ENCODE measurements at regions not wholly inside any gene's neighbourhood (a gene's known extent, or its start where the extent isn't known, plus 50 kb on each side); places are given as distances from the start of the nearest gene placed in this dataset.
"Not testable (repeated sequence)": the region's sequence is repeated elsewhere in the genome, so short reads cannot be mapped to it uniquely, and the experiment has no call there.

DNA sequence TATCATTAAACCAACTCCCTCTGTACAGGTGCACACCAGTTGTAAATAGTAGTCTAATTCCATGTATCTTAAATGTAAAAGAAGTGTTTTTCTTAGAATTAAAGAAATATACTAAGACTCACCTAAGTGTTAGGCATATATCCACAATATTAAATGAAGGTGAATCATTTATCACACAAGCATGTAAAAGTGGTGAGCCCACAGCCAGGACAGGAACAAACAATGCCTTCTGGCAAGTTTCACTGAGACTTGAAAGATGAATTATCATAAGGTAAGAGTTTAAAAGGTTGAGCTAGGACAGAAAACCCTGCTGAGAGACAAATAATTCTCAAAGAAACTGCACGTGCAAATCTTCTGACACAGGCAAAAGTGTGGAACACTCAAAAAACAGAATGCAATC is 832.5 kb downstream of the TAF11L14 start:
- Histone ChIP-seq H3K27me3 (ENCODE audit: control insufficient read depth, insufficient read depth, low read length) (no peaks in the 10 kb centered on the region), H3K9me3 (ENCODE audit: control insufficient read depth, low read length) (no peaks in the 10 kb centered on the region), H3K36me3 (ENCODE audit: control insufficient read depth, insufficient read depth, low read length) (no peaks in the 10 kb centered on the region), H3K4me1 (ENCODE audit: control insufficient read depth, insufficient read depth, low read length) (no peaks in the 10 kb centered on the region), H3K4me3 (ENCODE audit: low read length) (no peak overlapping the region), H3K9ac (ENCODE audit: low read length) (no peak overlapping the region)

DNA sequence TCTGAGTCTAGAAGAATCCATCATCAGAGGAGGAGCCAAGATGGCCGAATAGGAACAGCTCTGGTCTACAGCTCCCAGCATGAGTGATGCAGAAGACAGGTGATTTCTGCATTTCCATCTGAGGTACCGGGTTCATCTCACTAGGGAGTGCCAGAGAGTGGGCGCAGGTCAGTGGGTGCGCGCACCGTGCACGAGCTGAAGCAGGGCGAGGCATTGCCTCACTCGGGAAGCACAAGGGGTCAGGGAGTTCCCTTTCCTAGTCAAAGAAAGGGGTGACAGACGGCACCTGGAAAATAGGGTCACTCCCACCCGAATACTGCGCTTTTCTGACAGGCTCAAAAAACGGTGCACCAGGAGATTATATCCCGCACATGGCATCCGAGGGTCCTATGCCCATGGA is 837.5 kb downstream of the TAF11L14 start:
- H3K27me3 ChIP-seq (ENCODE audit: control insufficient read depth, insufficient read depth, low read length); H3K36me3 ChIP-seq (ENCODE audit: control insufficient read depth, insufficient read depth, low read length); H3K4me3 ChIP-seq (ENCODE audit: low read length); H3K9ac ChIP-seq (ENCODE audit: low read length); H3K4me1 ChIP-seq (ENCODE audit: control insufficient read depth, insufficient read depth, low read length); H3K9me3 ChIP-seq (ENCODE audit: control insufficient read depth, low read length): not testable (repeated sequence)

DNA sequence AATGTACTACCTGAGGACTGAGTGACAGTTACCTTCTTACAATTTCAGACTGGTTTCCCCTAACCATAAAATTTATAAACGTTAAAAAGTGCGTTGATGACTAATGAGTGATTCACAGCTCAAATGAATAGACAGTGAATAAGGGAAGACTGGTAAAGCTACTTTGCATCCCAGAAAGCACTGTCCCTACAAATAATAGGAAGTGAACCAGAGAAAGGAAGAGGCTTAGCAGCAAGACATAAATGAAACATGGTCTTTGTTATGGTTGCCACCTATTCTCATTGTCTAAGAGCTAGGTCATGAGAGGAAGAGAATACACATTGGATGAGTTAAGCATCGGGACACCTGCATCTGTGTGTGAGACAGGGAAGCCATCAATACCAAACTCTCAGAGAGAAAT is 849.2 kb downstream of the TAF11L14 start:
- H3K36me3 ChIP-seq (ENCODE audit: control insufficient read depth, insufficient read depth, low read length): no peaks in the 10 kb centered on the region
- H3K27me3 ChIP-seq (ENCODE audit: control insufficient read depth, insufficient read depth, low read length): no peaks in the 10 kb centered on the region
- no peak overlapping the region for H3K9ac ChIP-seq (ENCODE audit: low read length)
- H3K9me3 ChIP-seq (ENCODE audit: control insufficient read depth, low read length): no peaks in the 10 kb centered on the region
- H3K4me1 ChIP-seq (ENCODE audit: control insufficient read depth, insufficient read depth, low read length): no peaks in the 10 kb centered on the region
- no peak overlapping the region for H3K4me3 ChIP-seq (ENCODE audit: low read length)

DNA sequence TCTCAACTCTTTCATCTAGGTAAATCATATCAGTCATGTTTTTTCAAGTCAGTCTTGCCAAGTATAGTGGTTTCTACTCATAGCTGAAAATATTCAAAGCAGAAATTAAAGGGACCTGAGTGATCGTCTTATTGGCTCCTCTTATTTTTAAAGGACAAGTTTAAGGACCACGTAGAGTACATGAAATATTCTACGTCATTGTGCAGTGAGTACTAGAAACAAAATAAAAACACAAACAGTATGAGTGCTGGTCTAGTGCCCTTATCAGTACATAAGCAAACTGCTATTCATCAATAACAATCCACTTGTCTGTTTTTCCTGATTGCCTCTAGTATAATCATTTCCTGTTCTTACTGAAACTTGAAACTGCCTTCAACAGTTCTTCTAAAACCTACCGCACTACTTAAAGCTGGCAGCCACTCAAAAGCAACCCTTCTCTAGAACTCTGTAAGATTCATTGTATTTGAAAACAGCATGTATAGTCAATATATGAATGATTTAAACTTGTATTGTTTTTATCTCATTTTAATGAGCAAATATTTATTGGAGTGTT is 853.7 kb downstream of the TAF11L14 start:
- Histone ChIP-seq H3K4me3 (ENCODE audit: low read length) (no peak overlapping the region), H3K9me3 (ENCODE audit: control insufficient read depth, low read length) (no peaks in the 10 kb centered on the region), H3K36me3 (ENCODE audit: control insufficient read depth, insufficient read depth, low read length) (no peaks in the 10 kb centered on the region), H3K27me3 (ENCODE audit: control insufficient read depth, insufficient read depth, low read length) (no peaks in the 10 kb centered on the region), H3K9ac (ENCODE audit: low read length) (no peak overlapping the region), H3K4me1 (ENCODE audit: control insufficient read depth, insufficient read depth, low read length) (no peaks in the 10 kb centered on the region)

DNA sequence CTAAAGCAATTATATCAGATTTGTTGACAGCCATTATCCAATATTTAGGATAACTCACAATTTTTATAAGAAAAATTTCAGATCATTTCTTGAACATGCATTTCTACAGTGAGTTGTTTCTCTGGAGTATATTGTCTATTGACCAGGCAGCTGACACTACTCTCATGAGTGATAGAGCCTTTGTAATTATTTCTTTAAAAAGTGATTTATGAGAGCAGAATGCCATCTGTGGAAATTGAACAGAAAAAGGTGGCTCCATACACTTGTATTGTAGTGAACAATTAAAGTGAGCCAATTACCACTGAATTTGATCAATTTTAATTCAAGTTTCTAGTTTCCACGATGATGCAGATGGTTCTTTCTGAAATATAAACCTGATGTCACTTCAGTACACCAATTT is 855.4 kb downstream of the TAF11L14 start:
- H3K4me1 ChIP-seq (ENCODE audit: control insufficient read depth, insufficient read depth, low read length): no peaks in the 10 kb centered on the region
- no peak overlapping the region for H3K9ac ChIP-seq (ENCODE audit: low read length)
- no peaks in the 10 kb centered on the region for H3K9me3 ChIP-seq (ENCODE audit: control insufficient read depth, low read length)
- no peaks in the 10 kb centered on the region for H3K27me3 ChIP-seq (ENCODE audit: control insufficient read depth, insufficient read depth, low read length)
- no peak overlapping the region for H3K4me3 ChIP-seq (ENCODE audit: low read length)
- H3K36me3 ChIP-seq (ENCODE audit: control insufficient read depth, insufficient read depth, low read length): no peaks in the 10 kb centered on the region

DNA sequence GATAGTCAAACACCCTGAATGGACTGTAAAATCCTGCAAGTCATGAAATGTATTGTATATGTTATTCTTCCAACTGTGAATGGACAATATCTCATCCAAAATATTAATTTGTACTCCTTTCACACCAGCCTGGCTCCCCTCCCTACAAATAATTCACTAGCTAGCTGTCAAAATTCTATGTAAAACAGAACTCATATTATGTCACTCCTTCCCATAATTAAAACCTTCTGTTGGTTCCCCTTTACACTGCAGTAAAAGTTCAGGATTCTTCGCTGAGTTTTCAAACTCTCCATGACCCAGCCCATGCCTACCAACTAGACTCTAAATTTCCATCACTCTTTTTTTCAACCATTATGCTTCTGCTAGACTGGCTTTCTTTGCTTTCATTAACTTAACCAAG is 857.1 kb downstream of the TAF11L14 start:
- no peak overlapping the region for H3K9ac ChIP-seq (ENCODE audit: low read length)
- H3K4me1 ChIP-seq (ENCODE audit: control insufficient read depth, insufficient read depth, low read length): no peaks in the 10 kb centered on the region
- H3K4me3 ChIP-seq (ENCODE audit: low read length): no peak overlapping the region
- no peaks in the 10 kb centered on the region for H3K36me3 ChIP-seq (ENCODE audit: control insufficient read depth, insufficient read depth, low read length)
- no peaks in the 10 kb centered on the region for H3K9me3 ChIP-seq (ENCODE audit: control insufficient read depth, low read length)
- H3K27me3 ChIP-seq (ENCODE audit: control insufficient read depth, insufficient read depth, low read length): no peaks in the 10 kb centered on the region

DNA sequence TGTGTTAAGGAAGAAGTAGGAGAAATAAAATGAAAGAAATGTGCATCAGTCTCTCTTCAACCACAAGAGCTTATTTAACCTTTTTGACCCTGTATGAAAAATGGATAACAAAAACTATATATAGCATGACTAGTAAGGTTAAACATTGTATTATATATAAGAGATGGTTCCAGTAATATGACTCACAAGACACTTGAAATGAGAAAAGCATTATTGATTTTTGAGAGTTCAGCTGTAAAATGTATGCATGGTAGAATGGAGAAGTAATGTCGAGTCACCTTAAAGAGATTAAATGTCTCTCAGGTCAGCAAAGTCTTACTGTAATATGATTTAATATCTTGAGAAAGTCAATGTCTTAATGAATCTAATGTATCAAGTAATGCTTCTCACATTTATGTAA is 860.9 kb downstream of the TAF11L14 start:
- H3K4me3 ChIP-seq (ENCODE audit: low read length): no peak overlapping the region
- H3K36me3 ChIP-seq (ENCODE audit: control insufficient read depth, insufficient read depth, low read length): no peaks in the 10 kb centered on the region
- no peaks in the 10 kb centered on the region for H3K27me3 ChIP-seq (ENCODE audit: control insufficient read depth, insufficient read depth, low read length)

DNA sequence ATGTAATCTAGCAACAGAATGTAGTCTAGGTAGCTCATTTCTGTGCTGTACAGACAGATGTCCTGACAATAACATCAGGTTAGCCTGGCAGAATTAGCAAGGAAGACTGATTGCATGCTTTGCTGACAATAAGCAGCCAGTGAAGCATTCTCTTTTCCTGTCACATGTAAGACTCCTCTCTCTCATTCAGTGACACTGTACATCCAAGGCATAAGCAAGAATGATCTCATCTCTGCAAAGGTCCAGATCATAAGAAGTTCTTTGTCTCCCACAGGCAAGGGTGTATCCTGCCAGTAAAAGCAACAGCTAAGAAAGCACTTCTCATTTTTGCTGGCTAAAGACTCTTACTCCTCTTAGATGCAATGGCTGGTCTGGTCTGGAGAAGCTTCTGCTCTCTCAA is 861.8 kb downstream of the TAF11L14 start:
- H3K9me3 ChIP-seq (ENCODE audit: control insufficient read depth, low read length): no peaks in the 10 kb centered on the region
- H3K4me1 ChIP-seq (ENCODE audit: control insufficient read depth, insufficient read depth, low read length): no peaks in the 10 kb centered on the region
- no peak overlapping the region for H3K4me3 ChIP-seq (ENCODE audit: low read length)
- H3K9ac ChIP-seq (ENCODE audit: low read length): no peak overlapping the region
- no peaks in the 10 kb centered on the region for H3K36me3 ChIP-seq (ENCODE audit: control insufficient read depth, insufficient read depth, low read length)
- H3K27me3 ChIP-seq (ENCODE audit: control insufficient read depth, insufficient read depth, low read length): no peaks in the 10 kb centered on the region

More for the DNA sequence above, 860.9 kb downstream of the TAF11L14 start:
- H3K9ac ChIP-seq (ENCODE audit: low read length): no peak overlapping the region
- no peaks in the 10 kb centered on the region for H3K4me1 ChIP-seq (ENCODE audit: control insufficient read depth, insufficient read depth, low read length)
- H3K9me3 ChIP-seq (ENCODE audit: control insufficient read depth, low read length): no peaks in the 10 kb centered on the region

DNA sequence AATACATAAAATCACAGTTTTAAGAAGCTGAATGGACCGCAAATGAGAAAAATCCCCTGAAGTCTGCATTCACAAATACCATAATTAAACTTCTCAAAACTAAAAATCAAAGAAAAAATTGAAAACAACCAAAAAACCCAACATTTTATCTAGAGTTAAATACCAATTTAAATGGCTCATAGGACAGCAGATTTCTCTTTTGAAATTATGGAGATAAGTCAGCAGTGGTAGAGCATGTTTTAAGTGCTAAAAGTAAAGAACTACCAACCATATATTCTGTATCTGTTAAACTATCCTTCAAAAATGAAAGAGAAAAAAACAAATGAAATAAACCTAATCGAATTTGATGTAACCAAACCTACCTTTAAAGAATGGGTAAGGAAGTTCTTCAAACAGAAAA is 862.8 kb downstream of the TAF11L14 start:
- Histone ChIP-seq H3K4me3 (ENCODE audit: low read length) (no peak overlapping the region), H3K27me3 (ENCODE audit: control insufficient read depth, insufficient read depth, low read length) (no peaks in the 10 kb centered on the region), H3K9me3 (ENCODE audit: control insufficient read depth, low read length) (no peaks in the 10 kb centered on the region), H3K36me3 (ENCODE audit: control insufficient read depth, insufficient read depth, low read length) (no peaks in the 10 kb centered on the region), H3K9ac (ENCODE audit: low read length) (no peak overlapping the region), H3K4me1 (ENCODE audit: control insufficient read depth, insufficient read depth, low read length) (no peaks in the 10 kb centered on the region)

DNA sequence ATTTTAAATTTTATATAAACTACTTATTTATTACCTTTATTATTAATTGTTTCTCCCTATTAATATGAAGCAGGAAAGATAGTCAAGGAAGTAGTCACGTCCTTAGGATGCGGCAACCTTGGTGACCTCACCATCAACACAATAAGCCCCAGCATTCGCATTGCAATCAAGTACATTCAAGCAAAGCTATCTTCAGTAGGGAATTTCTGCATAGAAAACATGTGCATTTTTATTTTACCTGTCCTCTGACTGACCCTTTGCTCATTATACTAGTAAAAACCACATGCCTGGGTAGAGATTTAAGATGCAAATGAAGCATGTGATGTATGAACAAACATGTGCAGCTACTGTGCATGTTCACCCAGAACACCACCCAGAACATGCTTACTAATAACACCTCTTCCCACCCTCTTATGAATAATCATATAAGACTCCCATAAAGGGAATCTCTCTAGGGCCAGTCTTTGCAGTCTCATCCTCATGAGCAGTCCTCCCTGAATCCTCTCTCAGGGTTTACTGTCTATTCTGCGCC is 869.6 kb downstream of the TAF11L14 start:
- Histone ChIP-seq H3K36me3 (ENCODE audit: control insufficient read depth, insufficient read depth, low read length) (no peaks in the 10 kb centered on the region), H3K9me3 (ENCODE audit: control insufficient read depth, low read length) (no peaks in the 10 kb centered on the region)

DNA sequence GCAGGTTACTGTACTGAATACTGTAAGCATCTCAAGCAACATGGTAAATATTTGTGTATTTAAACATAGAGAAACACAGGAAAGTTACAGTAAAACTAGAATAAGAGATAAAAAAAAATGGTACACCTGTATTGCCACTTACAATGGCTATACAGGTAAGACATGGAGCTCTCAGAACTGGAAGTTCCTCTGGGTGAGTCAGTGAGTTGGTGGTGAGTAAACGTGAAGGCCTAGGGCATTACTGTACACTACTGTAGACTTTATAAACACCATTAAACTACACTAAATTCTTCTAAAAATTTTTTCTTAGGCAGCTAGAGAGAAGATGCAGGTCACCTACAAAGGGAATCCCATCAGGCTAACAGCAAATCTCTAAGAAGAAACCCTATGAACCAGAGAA is 872.9 kb downstream of the TAF11L14 start:
- H3K27me3 ChIP-seq (ENCODE audit: control insufficient read depth, insufficient read depth, low read length): no peaks in the 10 kb centered on the region
- H3K4me3 ChIP-seq (ENCODE audit: low read length): no peak overlapping the region
- no peaks in the 10 kb centered on the region for H3K36me3 ChIP-seq (ENCODE audit: control insufficient read depth, insufficient read depth, low read length)
- H3K9me3 ChIP-seq (ENCODE audit: control insufficient read depth, low read length): no peaks in the 10 kb centered on the region
- H3K4me1 ChIP-seq (ENCODE audit: control insufficient read depth, insufficient read depth, low read length): no peaks in the 10 kb centered on the region
- no peak overlapping the region for H3K9ac ChIP-seq (ENCODE audit: low read length)

More for the DNA sequence above, 869.6 kb downstream of the TAF11L14 start:
- Histone ChIP-seq H3K27me3 (ENCODE audit: control insufficient read depth, insufficient read depth, low read length) (no peaks in the 10 kb centered on the region), H3K9ac (ENCODE audit: low read length) (no peak overlapping the region), H3K4me1 (ENCODE audit: control insufficient read depth, insufficient read depth, low read length) (no peaks in the 10 kb centered on the region), H3K4me3 (ENCODE audit: low read length) (no peak overlapping the region)

DNA sequence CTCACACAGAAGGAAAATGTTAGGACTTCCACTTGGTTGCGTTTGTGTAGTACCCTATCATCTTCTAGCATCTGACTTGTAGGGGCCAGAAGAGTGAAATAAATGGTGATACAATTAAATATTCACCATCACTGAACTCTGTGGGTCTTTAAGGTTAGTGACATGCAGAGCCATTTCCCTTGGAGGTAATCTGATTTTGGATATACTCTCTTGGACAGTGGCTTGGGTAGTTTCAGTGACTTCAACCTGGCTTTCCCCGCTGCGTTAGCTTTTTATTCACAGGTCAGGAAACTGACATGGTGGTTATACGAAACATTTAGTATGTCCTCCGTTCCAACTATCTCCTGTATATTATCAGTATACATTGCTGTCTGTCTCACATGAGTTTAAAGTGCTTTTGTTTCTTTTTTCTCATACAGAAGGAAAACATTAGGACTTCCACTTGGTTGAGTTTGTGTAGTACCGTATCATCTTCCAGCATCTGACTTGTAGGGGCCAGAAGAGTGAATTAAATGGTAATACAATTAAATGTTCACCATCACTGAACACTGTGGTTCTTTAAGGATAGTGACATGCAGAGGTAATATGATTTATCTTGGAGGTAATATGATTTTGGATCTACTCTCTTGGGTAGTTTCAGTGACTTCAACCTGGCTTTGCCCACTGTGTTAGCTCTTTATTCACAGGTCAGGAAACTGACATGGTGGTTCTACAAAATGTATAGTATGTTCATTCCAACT is 883.6 kb downstream of the TAF11L14 start:
- Histone ChIP-seq H3K27me3 (ENCODE audit: control insufficient read depth, insufficient read depth, low read length) (no peaks in the 10 kb centered on the region), H3K9me3 (ENCODE audit: control insufficient read depth, low read length) (no peaks in the 10 kb centered on the region), H3K4me3 (ENCODE audit: low read length) (no peak overlapping the region), H3K9ac (ENCODE audit: low read length) (no peak overlapping the region), H3K4me1 (ENCODE audit: control insufficient read depth, insufficient read depth, low read length) (no peaks in the 10 kb centered on the region), H3K36me3 (ENCODE audit: control insufficient read depth, insufficient read depth, low read length) (no peaks in the 10 kb centered on the region)

Data from mucosa of stomach (tissue), 1 donor.